Karpas-422 (cell line): ENCODE measurements at regions not wholly inside any gene's neighbourhood (a gene's known extent, or its start where the extent isn't known, plus 50 kb on each side); places are given as distances from the start of the nearest gene placed in this dataset. TPM values are rescaled to one million over a fixed set of nuclear protein-coding genes. Genes with fewer than 3 reads are reported as not detected.

Experiments
- small RNA-seq: library from RNA; depleted of rRNA; stranded (forward); fragments of <200 nt; gene quantifications from one replicate; pipeline ENCODE3, GENCODE V24; 2014

Small RNA genes in the stretch of these regions (small RNA-seq; reads per million reads assigned to genes)
- not detected for gene MIR583
- gene RNU6-524P = not detected
